H1 (cell line): ENCODE measurements at regions not wholly inside any gene's neighbourhood (a gene's known extent, or its start where the extent isn't known, plus 50 kb on each side); places are given as distances from the start of the nearest gene placed in this dataset.

ENCODE experiments used
- BCL11A ChIP-seq, 2 experiments: IDR thresholded peaks; one replicate each; pipeline ENCODE4 v1.6.1; 2011; ENCODE audit warnings: low read depth in 2 of 2, low read length in 2 of 2, mild to moderate bottlenecking in 2 of 2
- RBBP5 ChIP-seq: IDR thresholded peaks from 2 replicates; pipeline ENCODE4 v1.7.1; 2012; ENCODE audit warnings: low read depth, mild to moderate bottlenecking, inconsistent platforms, low read length, moderate library complexity, borderline replicate concordance
- RFX5 ChIP-seq: IDR thresholded peaks from 2 replicates; pipeline ENCODE4 v1.6.1; 2011; ENCODE audit warnings: low read depth, low read length, improper control_type of control experiment, borderline replicate concordance
- SAP30 ChIP-seq: fragments of 300-600 bp; sonication (generic); IDR thresholded peaks from 2 replicates; pipeline ENCODE4 v1.7.1; 2012; ENCODE audit warnings: low read length, moderate library complexity, mild to moderate bottlenecking, inconsistent platforms; ENCODE audit not compliant: insufficient read depth, insufficient replicate concordance
- SIRT6 ChIP-seq: IDR thresholded peaks from one replicate; pipeline ENCODE4 v1.7.1; 2012; ENCODE audit warnings: low read length, inconsistent platforms
- TAF1 ChIP-seq: IDR thresholded peaks from 2 replicates; pipeline ENCODE4 v1.6.1; 2011; ENCODE audit warnings: mild to moderate bottlenecking, low read depth, low read length

DNA sequence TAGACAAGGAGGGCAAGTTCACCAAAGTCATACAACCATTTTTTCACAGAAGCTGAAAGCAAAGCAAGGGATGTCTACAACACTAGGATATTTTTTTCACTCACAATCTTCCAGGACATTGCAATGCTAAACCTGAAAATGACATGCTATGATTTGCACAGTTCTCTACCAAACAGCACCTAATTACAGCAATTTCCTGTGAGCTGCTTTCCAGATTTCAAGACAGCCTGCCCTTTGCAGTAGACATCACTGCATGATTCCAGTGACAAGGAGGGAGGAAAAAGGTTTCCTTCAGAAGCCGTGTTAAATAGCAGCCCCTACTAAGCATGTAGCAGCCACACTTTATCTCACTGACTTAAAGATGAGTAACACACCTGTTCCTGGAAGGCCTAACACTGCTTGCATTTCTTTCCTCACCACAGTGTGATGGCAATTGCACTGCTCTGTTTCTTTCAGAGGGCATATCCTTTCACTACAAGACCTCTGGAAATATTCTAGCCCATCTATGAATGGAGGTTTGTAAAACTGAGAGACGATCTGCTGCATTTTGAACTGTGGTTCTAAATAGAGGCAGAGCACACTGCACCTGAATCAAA, 97.1 kb downstream of the DUSP10 start (continued):
- TF ChIP-seq TAF1 = no peak
- no peak for TF ChIP-seq SAP30
- no peak for TF ChIP-seq BCL11A (IDR thresholded peaks at IDR 0.05; ENCODE audit: low read depth in 2 of 2, low read length in 2 of 2)
- no peak for TF ChIP-seq RFX5
- no peak for TF ChIP-seq RBBP5
- no peak for TF ChIP-seq SIRT6
